ENCODE measurements at regions not wholly inside any gene's neighbourhood (a gene's known extent, or its start where the extent isn't known, plus 50 kb on each side); places are given as distances from the start of the nearest gene placed in this dataset.

DNA sequence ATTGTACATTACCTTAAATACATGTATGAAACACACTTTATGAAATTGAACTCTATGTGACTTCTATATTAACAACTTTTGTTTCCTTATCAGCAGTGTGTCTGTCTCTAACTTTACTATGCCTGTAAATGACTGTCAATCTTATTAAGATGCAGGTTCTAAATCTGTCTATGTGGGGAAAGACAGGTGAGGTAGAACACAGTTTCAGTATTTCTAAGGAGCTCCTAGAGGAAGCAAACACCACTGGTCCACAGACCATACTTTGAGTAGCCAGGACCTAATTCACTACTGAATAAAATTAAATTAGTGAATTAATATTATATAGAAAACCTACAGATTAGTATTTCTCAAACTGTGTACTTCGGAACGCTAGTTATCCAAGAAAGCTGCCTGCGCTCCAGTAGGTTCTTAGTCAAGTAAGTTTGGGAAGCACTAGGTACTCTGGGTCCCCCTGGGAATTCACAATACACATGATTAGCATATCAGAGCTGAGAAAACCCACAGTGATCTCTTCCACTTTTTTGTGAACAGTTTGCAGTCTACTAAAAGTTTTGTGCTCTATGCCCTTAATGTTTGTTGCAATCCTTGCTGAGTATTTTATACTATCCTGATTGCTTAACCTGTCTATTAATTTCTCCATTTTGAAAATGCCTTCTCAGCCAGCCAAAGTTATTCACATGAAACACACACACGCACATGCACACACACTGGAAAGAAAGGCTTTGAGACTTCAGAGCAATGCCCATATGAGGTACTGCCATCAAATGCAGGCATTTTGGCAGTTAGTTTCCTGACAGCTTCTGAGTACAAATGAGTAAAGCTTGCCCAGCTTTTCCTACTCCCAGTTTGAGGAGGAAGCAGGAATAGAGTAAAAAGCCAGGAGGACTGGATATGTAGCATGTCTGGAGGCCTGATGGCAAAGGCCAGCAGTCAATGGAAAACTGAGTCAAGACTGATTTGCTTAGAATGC, 133.6 kb upstream of the CPEB2 start:
- no peak for TF ChIP-seq POLR2A (IDR thresholded peaks at IDR 0.05)
- TF ChIP-seq, protein P1, sequence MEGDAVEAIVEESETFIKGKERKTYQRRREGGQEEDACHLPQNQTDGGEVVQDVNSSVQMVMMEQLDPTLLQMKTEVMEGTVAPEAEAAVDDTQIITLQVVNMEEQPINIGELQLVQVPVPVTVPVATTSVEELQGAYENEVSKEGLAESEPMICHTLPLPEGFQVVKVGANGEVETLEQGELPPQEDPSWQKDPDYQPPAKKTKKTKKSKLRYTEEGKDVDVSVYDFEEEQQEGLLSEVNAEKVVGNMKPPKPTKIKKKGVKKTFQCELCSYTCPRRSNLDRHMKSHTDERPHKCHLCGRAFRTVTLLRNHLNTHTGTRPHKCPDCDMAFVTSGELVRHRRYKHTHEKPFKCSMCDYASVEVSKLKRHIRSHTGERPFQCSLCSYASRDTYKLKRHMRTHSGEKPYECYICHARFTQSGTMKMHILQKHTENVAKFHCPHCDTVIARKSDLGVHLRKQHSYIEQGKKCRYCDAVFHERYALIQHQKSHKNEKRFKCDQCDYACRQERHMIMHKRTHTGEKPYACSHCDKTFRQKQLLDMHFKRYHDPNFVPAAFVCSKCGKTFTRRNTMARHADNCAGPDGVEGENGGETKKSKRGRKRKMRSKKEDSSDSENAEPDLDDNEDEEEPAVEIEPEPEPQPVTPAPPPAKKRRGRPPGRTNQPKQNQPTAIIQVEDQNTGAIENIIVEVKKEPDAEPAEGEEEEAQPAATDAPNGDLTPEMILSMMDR (IDR thresholded peaks at IDR 0.05): no peak

Measured in tibial nerve (tissue), 3 donors.